ENCODE measurements at regions not wholly inside any gene's neighbourhood (a gene's known extent, or its start where the extent isn't known, plus 50 kb on each side); places are given as distances from the start of the nearest gene placed in this dataset.
A peak's percentile ranks its signal among the peaks of the same experiment; 100 is the strongest.
"Not testable (repeated sequence)": the region's sequence is repeated elsewhere in the genome, so short reads cannot be mapped to it uniquely, and the experiment has no call there.

- no peaks in the 10 kb centered on the region for H3K9me3 Mint-ChIP-seq (ENCODE audit: unreplicated experiment)
- peaks cover 4% of the 10 kb centered on the region for H3K36me3 Mint-ChIP-seq (ENCODE audit: unreplicated experiment)
- DNase-seq = no peak
- TF ChIP-seq CTCF (IDR thresholded peaks at IDR 0.05; ENCODE audit: partially characterized antibody, unreplicated experiment) = no peak
- no peak overlapping the region for H3K27ac Mint-ChIP-seq (ENCODE audit: unreplicated experiment)
- H3K27me3 Mint-ChIP-seq (ENCODE audit: unreplicated experiment) = no peaks in the 10 kb centered on the region
- H3K4me3 Mint-ChIP-seq (ENCODE audit: unreplicated experiment) = no peak overlapping the region
- H3K4me1 Mint-ChIP-seq (ENCODE audit: low read depth, unreplicated experiment) = no peaks in the 10 kb centered on the region
Observed at GRCh38 chr17:62303476-62303875, 76.9 kb upstream of the EFCAB3 start.

- peaks cover 4% of the 10 kb centered on the region for H3K36me3 Mint-ChIP-seq (ENCODE audit: unreplicated experiment)
- TF ChIP-seq CTCF (IDR thresholded peaks at IDR 0.05; ENCODE audit: partially characterized antibody, unreplicated experiment) = no peak
- H3K4me3 Mint-ChIP-seq (ENCODE audit: unreplicated experiment) = no peak overlapping the region
- no peak overlapping the region for H3K27ac Mint-ChIP-seq (ENCODE audit: unreplicated experiment)
- no peaks in the 10 kb centered on the region for H3K4me1 Mint-ChIP-seq (ENCODE audit: low read depth, unreplicated experiment)
- no peak for DNase-seq
- no peaks in the 10 kb centered on the region for H3K9me3 Mint-ChIP-seq (ENCODE audit: unreplicated experiment)
- H3K27me3 Mint-ChIP-seq (ENCODE audit: unreplicated experiment) = no peaks in the 10 kb centered on the region
Observed at GRCh38 chr17:62300697-62301096, 79.7 kb upstream of the EFCAB3 start.

- H3K9me3 Mint-ChIP-seq (ENCODE audit: unreplicated experiment); DNase-seq; H3K36me3 Mint-ChIP-seq (ENCODE audit: unreplicated experiment); H3K27ac Mint-ChIP-seq (ENCODE audit: unreplicated experiment); H3K27me3 Mint-ChIP-seq (ENCODE audit: unreplicated experiment); H3K4me1 Mint-ChIP-seq (ENCODE audit: low read depth, unreplicated experiment); H3K4me3 Mint-ChIP-seq (ENCODE audit: unreplicated experiment): not testable (repeated sequence)
Observed at GRCh38 chr17:62275290-62275689, 105.1 kb upstream of the EFCAB3 start.

GRCh38 chr17:62268361-62268760, 112.0 kb upstream of the EFCAB3 start:
- not testable (repeated sequence) for H3K27ac Mint-ChIP-seq (ENCODE audit: unreplicated experiment); DNase-seq; H3K9me3 Mint-ChIP-seq (ENCODE audit: unreplicated experiment); H3K4me3 Mint-ChIP-seq (ENCODE audit: unreplicated experiment); H3K36me3 Mint-ChIP-seq (ENCODE audit: unreplicated experiment); H3K27me3 Mint-ChIP-seq (ENCODE audit: unreplicated experiment); H3K4me1 Mint-ChIP-seq (ENCODE audit: low read depth, unreplicated experiment)

- not testable (repeated sequence) for H3K4me1 Mint-ChIP-seq (ENCODE audit: low read depth, unreplicated experiment); H3K27ac Mint-ChIP-seq (ENCODE audit: unreplicated experiment)
Observed at GRCh38 chr17:62264974-62265373, 115.4 kb upstream of the EFCAB3 start.

GRCh38 chr17:62255791-62256190, 124.6 kb upstream of the EFCAB3 start:
- H3K27ac Mint-ChIP-seq (ENCODE audit: unreplicated experiment) = peak overlapping the region; percentile 78
- H3K9me3 Mint-ChIP-seq (ENCODE audit: unreplicated experiment); H3K36me3 Mint-ChIP-seq (ENCODE audit: unreplicated experiment); H3K27me3 Mint-ChIP-seq (ENCODE audit: unreplicated experiment); H3K4me3 Mint-ChIP-seq (ENCODE audit: unreplicated experiment); DNase-seq: not testable (repeated sequence)
- H3K4me1 Mint-ChIP-seq (ENCODE audit: low read depth, unreplicated experiment) = peaks cover 11% of the 10 kb centered on the region

More at GRCh38 chr17:62264974-62265373, 115.4 kb upstream of the EFCAB3 start:
- H3K27me3 Mint-ChIP-seq (ENCODE audit: unreplicated experiment); H3K36me3 Mint-ChIP-seq (ENCODE audit: unreplicated experiment); H3K4me3 Mint-ChIP-seq (ENCODE audit: unreplicated experiment); H3K9me3 Mint-ChIP-seq (ENCODE audit: unreplicated experiment); DNase-seq: not testable (repeated sequence)

- H3K27ac Mint-ChIP-seq (ENCODE audit: unreplicated experiment); H3K4me1 Mint-ChIP-seq (ENCODE audit: low read depth, unreplicated experiment); H3K36me3 Mint-ChIP-seq (ENCODE audit: unreplicated experiment); DNase-seq; H3K4me3 Mint-ChIP-seq (ENCODE audit: unreplicated experiment); H3K27me3 Mint-ChIP-seq (ENCODE audit: unreplicated experiment); H3K9me3 Mint-ChIP-seq (ENCODE audit: unreplicated experiment): not testable (repeated sequence)
Observed at GRCh38 chr17:62242076-62242475, 138.3 kb upstream of the EFCAB3 start.

- not testable (repeated sequence) for H3K4me3 Mint-ChIP-seq (ENCODE audit: unreplicated experiment); H3K36me3 Mint-ChIP-seq (ENCODE audit: unreplicated experiment); H3K4me1 Mint-ChIP-seq (ENCODE audit: low read depth, unreplicated experiment); H3K27ac Mint-ChIP-seq (ENCODE audit: unreplicated experiment); H3K27me3 Mint-ChIP-seq (ENCODE audit: unreplicated experiment); DNase-seq; H3K9me3 Mint-ChIP-seq (ENCODE audit: unreplicated experiment)
Observed at GRCh38 chr17:62239569-62239968, 140.8 kb upstream of the EFCAB3 start.

GRCh38 chr17:62238551-62239338, 141.6 kb upstream of the EFCAB3 start:
- H3K36me3 Mint-ChIP-seq (ENCODE audit: unreplicated experiment); H3K27me3 Mint-ChIP-seq (ENCODE audit: unreplicated experiment); DNase-seq; H3K9me3 Mint-ChIP-seq (ENCODE audit: unreplicated experiment); H3K4me3 Mint-ChIP-seq (ENCODE audit: unreplicated experiment); H3K27ac Mint-ChIP-seq (ENCODE audit: unreplicated experiment); H3K4me1 Mint-ChIP-seq (ENCODE audit: low read depth, unreplicated experiment): not testable (repeated sequence)

- H3K9me3 Mint-ChIP-seq (ENCODE audit: unreplicated experiment); H3K27me3 Mint-ChIP-seq (ENCODE audit: unreplicated experiment); H3K36me3 Mint-ChIP-seq (ENCODE audit: unreplicated experiment); H3K27ac Mint-ChIP-seq (ENCODE audit: unreplicated experiment); DNase-seq; H3K4me3 Mint-ChIP-seq (ENCODE audit: unreplicated experiment); H3K4me1 Mint-ChIP-seq (ENCODE audit: low read depth, unreplicated experiment): not testable (repeated sequence)
Observed at GRCh38 chr17:62233822-62234481, 146.4 kb upstream of the EFCAB3 start.
